Liver (tissue), 8 donors: ENCODE measurements at regions not wholly inside any gene's neighbourhood (a gene's known extent, or its start where the extent isn't known, plus 50 kb on each side); places are given as distances from the start of the nearest gene placed in this dataset.

Experiments
- DNase-seq: peaks from one replicate; pipeline ENCODE4 v3.0.0-alpha.2; 2017; ENCODE audit warnings: low spot score
- H3K27ac ChIP-seq, 2 donors: one replicate each; pipeline ENCODE4 v1.7.0; 2013; ENCODE audit warnings: inconsistent platforms in 2 of 2, low read length in 2 of 2, control low read depth in 1 of 2, low read depth in 1 of 2, mild to moderate bottlenecking in 1 of 2
- H3K27me3 ChIP-seq, 4 donors: one replicate each; pipeline versions ENCODE4 v1.6.1 to v1.7.0; 2013; ENCODE audit warnings: low read length in 3 of 4, inconsistent platforms in 1 of 4, mild to moderate bottlenecking in 1 of 4, moderate library complexity in 1 of 4; ENCODE audit not compliant: control insufficient read depth in 4 of 4, insufficient read depth in 4 of 4
- H3K36me3 ChIP-seq, 4 donors: one replicate each; pipeline versions ENCODE4 v1.6.1 to v1.7.0; 2013; ENCODE audit warnings: low read length in 3 of 4, mild to moderate bottlenecking in 3 of 4, low read depth in 1 of 4, moderate library complexity in 1 of 4; ENCODE audit not compliant: control insufficient read depth in 4 of 4, insufficient read depth in 3 of 4
- H3K4me1 ChIP-seq, 4 donors: one replicate each; pipeline versions ENCODE4 v1.6.1 to v1.7.0; 2013; ENCODE audit warnings: low read length in 3 of 4, mild to moderate bottlenecking in 3 of 4, moderate library complexity in 1 of 4; ENCODE audit not compliant: control insufficient read depth in 4 of 4, insufficient read depth in 4 of 4
- H3K4me3 ChIP-seq, 3 donors: one replicate each; pipeline versions ENCODE4 v1.6.1 to v1.7.0; 2013; ENCODE audit warnings: low read length in 3 of 3, control low read depth in 1 of 3, low read depth in 1 of 3, mild to moderate bottlenecking in 1 of 3
- H3K9ac ChIP-seq, 2 donors: one replicate each; pipeline ENCODE4 v1.7.0; 2013; ENCODE audit warnings: low read length in 2 of 2, mild to moderate bottlenecking in 2 of 2, moderate library complexity in 2 of 2, control low read depth in 1 of 2, low read depth in 1 of 2
- H3K9me3 ChIP-seq, 4 donors: one replicate each; pipeline versions ENCODE4 v1.6.1 to v1.7.0; 2013; ENCODE audit warnings: low read length in 3 of 4; ENCODE audit not compliant: control insufficient read depth in 4 of 4
- ATF3 ChIP-seq: IDR thresholded peaks from 2 replicates; pipeline ENCODE4 v1.6.1; 2016; ENCODE audit warnings: antibody characterized with exemption
- EGR1 ChIP-seq, 2 donors: IDR thresholded peaks; 2 replicates each; pipeline ENCODE4 v1.6.1; 2016 to 2018; ENCODE audit warnings: antibody characterized with exemption in 2 of 2, low read depth in 2 of 2
- FOXA1 ChIP-seq: IDR thresholded peaks from 2 replicates; pipeline ENCODE4 v1.6.1; 2016; ENCODE audit warnings: antibody characterized with exemption
- GABPA ChIP-seq, 2 donors: IDR thresholded peaks in 1 of 2; conservative IDR thresholded peaks in 1 of 2; 2 replicates each; pipeline ENCODE4 v1.6.1; 2016; ENCODE audit warnings: antibody characterized with exemption in 2 of 2, mild to moderate bottlenecking in 1 of 2, moderate library complexity in 1 of 2
- HNF4A ChIP-seq, 2 donors: conservative IDR thresholded peaks; 2 replicates each; pipeline ENCODE4 v1.6.1; 2016; ENCODE audit warnings: antibody characterized with exemption in 2 of 2, mild to moderate bottlenecking in 2 of 2
- HNF4G ChIP-seq: IDR thresholded peaks from 2 replicates; pipeline ENCODE4 v1.6.1; 2016; ENCODE audit warnings: antibody characterized with exemption
- JUND ChIP-seq, 2 donors: IDR thresholded peaks; 2 replicates each; pipeline ENCODE4 v1.6.1; 2016; ENCODE audit warnings: antibody characterized with exemption in 2 of 2
- NR2F2 ChIP-seq: IDR thresholded peaks from 2 replicates; pipeline ENCODE4 v1.6.1; 2016; ENCODE audit warnings: antibody characterized with exemption
- RAD21 ChIP-seq, 2 donors: IDR thresholded peaks; 2 replicates each; pipeline ENCODE4 v1.6.1; 2016; ENCODE audit warnings: antibody characterized with exemption in 2 of 2, mild to moderate bottlenecking in 2 of 2
- RXRA ChIP-seq, 2 donors: IDR thresholded peaks; 2 replicates each; pipeline ENCODE4 v1.6.1; 2017 to 2018; ENCODE audit warnings: antibody characterized with exemption in 2 of 2, mild to moderate bottlenecking in 1 of 2
- SP1 ChIP-seq: IDR thresholded peaks from 2 replicates; pipeline ENCODE4 v1.6.1; 2018; ENCODE audit warnings: antibody characterized with exemption, mild to moderate bottlenecking
- TAF1 ChIP-seq: conservative IDR thresholded peaks from 2 replicates; pipeline ENCODE4 v1.6.1; 2016; ENCODE audit warnings: antibody characterized with exemption, mild to moderate bottlenecking
- WGBS: extraction: QIAGEN DNeasy Blood & Tissue Kit; methylation state at CpG from one replicate; pipeline ENCODE4 v1.1.7; 2013; 5-methylcytosine and 5-hydroxymethylcytosine counted together
- TF ChIP-seq, protein P1 (sequence below): IDR thresholded peaks from 2 replicates; pipeline ENCODE4 v1.6.1; 2016; ENCODE audit warnings: antibody characterized with exemption
- TF ChIP-seq, protein P2 (sequence below): IDR thresholded peaks from 2 replicates; pipeline ENCODE4 v1.6.1; 2016; ENCODE audit warnings: antibody characterized with exemption
- TF ChIP-seq, protein P3 (sequence below): IDR thresholded peaks from 2 replicates; pipeline ENCODE4 v1.6.1; 2016; ENCODE audit warnings: antibody characterized with exemption, mild to moderate bottlenecking
- TF ChIP-seq, protein P4 (sequence below): fragments of 150-350 bp; IDR thresholded peaks from 2 replicates; pipeline ENCODE4 v1.5.1; 2017; ENCODE audit warnings: improper control_type of control experiment, low read depth, low read length; ENCODE audit not compliant: missing input control
- donor health status: healthy.
- donor health status: healthy.
- donor health status: healthy.
- donor health status: healthy.
- donor health status: healthy.

GRCh38 chr7:25062380-25062779 is 62.7 kb downstream of the CYCS start (continued):
- TF ChIP-seq HNF4A (conservative IDR thresholded peaks at IDR 0.05) (no peak), NR2F2 (no peak)

DNA sequence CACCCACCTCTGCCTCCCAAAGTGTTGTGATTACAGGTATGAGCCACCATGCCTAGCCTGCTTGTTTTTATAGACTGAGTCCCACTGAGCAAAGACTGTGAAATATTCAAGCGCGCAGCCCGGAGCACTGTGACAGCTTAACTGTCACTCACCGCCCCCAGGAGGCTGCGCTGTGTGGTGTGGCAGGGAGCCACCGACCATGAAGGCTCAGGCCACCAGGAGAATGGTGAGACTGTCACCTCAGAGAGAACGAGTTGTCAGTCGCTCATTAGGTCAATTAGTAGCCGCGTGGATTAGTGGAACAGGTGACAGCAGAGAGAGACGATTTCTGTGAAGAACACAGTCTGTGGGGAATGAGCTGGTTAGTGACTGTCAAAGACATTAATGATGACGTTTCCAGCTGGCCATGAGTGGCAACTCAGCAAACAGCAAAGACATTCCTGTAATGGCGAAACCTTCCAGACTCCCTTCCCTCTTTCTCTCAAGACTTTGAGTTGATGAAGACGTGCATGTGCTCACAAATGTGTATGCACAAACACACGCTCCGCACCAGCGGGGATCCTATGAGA is 64.5 kb downstream of the CYCS start:
- TF ChIP-seq, protein P1, sequence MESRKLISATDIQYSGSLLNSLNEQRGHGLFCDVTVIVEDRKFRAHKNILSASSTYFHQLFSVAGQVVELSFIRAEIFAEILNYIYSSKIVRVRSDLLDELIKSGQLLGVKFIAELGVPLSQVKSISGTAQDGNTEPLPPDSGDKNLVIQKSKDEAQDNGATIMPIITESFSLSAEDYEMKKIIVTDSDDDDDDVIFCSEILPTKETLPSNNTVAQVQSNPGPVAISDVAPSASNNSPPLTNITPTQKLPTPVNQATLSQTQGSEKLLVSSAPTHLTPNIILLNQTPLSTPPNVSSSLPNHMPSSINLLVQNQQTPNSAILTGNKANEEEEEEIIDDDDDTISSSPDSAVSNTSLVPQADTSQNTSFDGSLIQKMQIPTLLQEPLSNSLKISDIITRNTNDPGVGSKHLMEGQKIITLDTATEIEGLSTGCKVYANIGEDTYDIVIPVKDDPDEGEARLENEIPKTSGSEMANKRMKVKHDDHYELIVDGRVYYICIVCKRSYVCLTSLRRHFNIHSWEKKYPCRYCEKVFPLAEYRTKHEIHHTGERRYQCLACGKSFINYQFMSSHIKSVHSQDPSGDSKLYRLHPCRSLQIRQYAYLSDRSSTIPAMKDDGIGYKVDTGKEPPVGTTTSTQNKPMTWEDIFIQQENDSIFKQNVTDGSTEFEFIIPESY: no peak
- TF ChIP-seq HNF4G (no peak), EGR1 (IDR thresholded peaks at IDR 0.05; ENCODE audit: low read depth in 2 of 2) (no peak), JUND (IDR thresholded peaks at IDR 0.05) (no peak), HNF4A (conservative IDR thresholded peaks at IDR 0.05) (no peak)
- no peaks in the 10 kb centered on the region for H3K36me3 ChIP-seq
- WGBS: 87% methylated on average over 17 of the region's 17 CpGs

DNA sequence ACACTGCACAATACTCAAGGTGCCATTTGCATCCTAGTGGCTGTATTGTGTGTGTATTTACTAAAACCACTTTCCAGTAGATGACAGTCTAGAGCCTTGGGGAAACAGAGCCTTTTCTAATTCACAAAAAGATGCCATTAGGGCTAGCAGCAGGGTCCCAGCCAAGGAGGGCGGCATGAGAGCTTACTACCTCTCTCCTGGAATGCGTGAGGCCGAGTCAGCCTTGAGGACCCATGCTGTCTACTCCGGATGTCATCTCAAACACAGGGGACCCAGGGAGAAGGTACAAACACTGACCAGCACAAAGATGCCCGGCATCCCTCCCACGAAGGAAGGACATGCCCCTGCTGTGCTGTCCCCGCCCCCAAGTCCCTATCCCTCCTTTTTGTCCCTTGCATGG is 65.5 kb downstream of the CYCS start:
- TF ChIP-seq FOXA1: no peak
- TF ChIP-seq HNF4A (conservative IDR thresholded peaks at IDR 0.05): no peak
- TF ChIP-seq, protein P2, sequence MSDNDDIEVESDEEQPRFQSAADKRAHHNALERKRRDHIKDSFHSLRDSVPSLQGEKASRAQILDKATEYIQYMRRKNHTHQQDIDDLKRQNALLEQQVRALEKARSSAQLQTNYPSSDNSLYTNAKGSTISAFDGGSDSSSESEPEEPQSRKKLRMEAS: no peak
- no peak for TF ChIP-seq NR2F2
- TF ChIP-seq EGR1 (IDR thresholded peaks at IDR 0.05; ENCODE audit: low read depth in 2 of 2): no peak
- TF ChIP-seq JUND (IDR thresholded peaks at IDR 0.05): no peak
- TF ChIP-seq ATF3: no peak
- TF ChIP-seq RXRA (IDR thresholded peaks at IDR 0.05): no peak
- TF ChIP-seq GABPA (IDR thresholded peaks at IDR 0.05 in 1 of 2, conservative IDR thresholded peaks at IDR 0.05 in 1 of 2): no peak
- TF ChIP-seq TAF1: no peak
- no peak for TF ChIP-seq SP1
- TF ChIP-seq, protein P1: no peak
- TF ChIP-seq, protein P3, sequence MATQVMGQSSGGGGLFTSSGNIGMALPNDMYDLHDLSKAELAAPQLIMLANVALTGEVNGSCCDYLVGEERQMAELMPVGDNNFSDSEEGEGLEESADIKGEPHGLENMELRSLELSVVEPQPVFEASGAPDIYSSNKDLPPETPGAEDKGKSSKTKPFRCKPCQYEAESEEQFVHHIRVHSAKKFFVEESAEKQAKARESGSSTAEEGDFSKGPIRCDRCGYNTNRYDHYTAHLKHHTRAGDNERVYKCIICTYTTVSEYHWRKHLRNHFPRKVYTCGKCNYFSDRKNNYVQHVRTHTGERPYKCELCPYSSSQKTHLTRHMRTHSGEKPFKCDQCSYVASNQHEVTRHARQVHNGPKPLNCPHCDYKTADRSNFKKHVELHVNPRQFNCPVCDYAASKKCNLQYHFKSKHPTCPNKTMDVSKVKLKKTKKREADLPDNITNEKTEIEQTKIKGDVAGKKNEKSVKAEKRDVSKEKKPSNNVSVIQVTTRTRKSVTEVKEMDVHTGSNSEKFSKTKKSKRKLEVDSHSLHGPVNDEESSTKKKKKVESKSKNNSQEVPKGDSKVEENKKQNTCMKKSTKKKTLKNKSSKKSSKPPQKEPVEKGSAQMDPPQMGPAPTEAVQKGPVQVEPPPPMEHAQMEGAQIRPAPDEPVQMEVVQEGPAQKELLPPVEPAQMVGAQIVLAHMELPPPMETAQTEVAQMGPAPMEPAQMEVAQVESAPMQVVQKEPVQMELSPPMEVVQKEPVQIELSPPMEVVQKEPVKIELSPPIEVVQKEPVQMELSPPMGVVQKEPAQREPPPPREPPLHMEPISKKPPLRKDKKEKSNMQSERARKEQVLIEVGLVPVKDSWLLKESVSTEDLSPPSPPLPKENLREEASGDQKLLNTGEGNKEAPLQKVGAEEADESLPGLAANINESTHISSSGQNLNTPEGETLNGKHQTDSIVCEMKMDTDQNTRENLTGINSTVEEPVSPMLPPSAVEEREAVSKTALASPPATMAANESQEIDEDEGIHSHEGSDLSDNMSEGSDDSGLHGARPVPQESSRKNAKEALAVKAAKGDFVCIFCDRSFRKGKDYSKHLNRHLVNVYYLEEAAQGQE: no peak
- no peak for TF ChIP-seq HNF4G
- TF ChIP-seq, protein P4, sequence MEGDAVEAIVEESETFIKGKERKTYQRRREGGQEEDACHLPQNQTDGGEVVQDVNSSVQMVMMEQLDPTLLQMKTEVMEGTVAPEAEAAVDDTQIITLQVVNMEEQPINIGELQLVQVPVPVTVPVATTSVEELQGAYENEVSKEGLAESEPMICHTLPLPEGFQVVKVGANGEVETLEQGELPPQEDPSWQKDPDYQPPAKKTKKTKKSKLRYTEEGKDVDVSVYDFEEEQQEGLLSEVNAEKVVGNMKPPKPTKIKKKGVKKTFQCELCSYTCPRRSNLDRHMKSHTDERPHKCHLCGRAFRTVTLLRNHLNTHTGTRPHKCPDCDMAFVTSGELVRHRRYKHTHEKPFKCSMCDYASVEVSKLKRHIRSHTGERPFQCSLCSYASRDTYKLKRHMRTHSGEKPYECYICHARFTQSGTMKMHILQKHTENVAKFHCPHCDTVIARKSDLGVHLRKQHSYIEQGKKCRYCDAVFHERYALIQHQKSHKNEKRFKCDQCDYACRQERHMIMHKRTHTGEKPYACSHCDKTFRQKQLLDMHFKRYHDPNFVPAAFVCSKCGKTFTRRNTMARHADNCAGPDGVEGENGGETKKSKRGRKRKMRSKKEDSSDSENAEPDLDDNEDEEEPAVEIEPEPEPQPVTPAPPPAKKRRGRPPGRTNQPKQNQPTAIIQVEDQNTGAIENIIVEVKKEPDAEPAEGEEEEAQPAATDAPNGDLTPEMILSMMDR: no peak
- TF ChIP-seq RAD21 (IDR thresholded peaks at IDR 0.05): no peak

More for the DNA sequence above, 64.5 kb downstream of the CYCS start:
- no peaks in the 10 kb centered on the region for H3K4me1 ChIP-seq
- no peak overlapping the region for H3K4me3 ChIP-seq
- DNase-seq: no peak
- H3K27ac ChIP-seq: no peak overlapping the region
- peaks cover 0 to 3% (median 1%) of the 10 kb centered on the region in 4 donors for H3K27me3 ChIP-seq
- H3K9ac ChIP-seq: no peak overlapping the region
- no peaks in the 10 kb centered on the region for H3K9me3 ChIP-seq

More for the DNA sequence above, 65.5 kb downstream of the CYCS start:
- no peaks in the 10 kb centered on the region for H3K9me3 ChIP-seq
- no peak overlapping the region for H3K9ac ChIP-seq
- no peak overlapping the region for H3K27ac ChIP-seq
- WGBS: 89% methylated on average over 7 of the region's 7 CpGs
- H3K4me1 ChIP-seq: no peaks in the 10 kb centered on the region
- DNase-seq: no peak
- no peaks in the 10 kb centered on the region for H3K36me3 ChIP-seq
- H3K27me3 ChIP-seq: peaks cover 0 to 9% (median 2%) of the 10 kb centered on the region in 4 donors
- no peak overlapping the region for H3K4me3 ChIP-seq
